Liver (tissue), 8 donors: ENCODE measurements at regions not wholly inside any gene's neighbourhood (a gene's known extent, or its start where the extent isn't known, plus 50 kb on each side); places are given as distances from the start of the nearest gene placed in this dataset.

ENCODE experiments used
- DNase-seq: peaks from one replicate; pipeline ENCODE4 v3.0.0-alpha.2; 2017; ENCODE audit warnings: low spot score
- H3K27ac ChIP-seq, 2 donors: one replicate each; pipeline ENCODE4 v1.7.0; 2013; ENCODE audit warnings: inconsistent platforms in 2 of 2, low read length in 2 of 2, control low read depth in 1 of 2, low read depth in 1 of 2, mild to moderate bottlenecking in 1 of 2
- H3K27me3 ChIP-seq, 4 donors: one replicate each; pipeline versions ENCODE4 v1.6.1 to v1.7.0; 2013; ENCODE audit warnings: low read length in 3 of 4, inconsistent platforms in 1 of 4, mild to moderate bottlenecking in 1 of 4, moderate library complexity in 1 of 4; ENCODE audit not compliant: control insufficient read depth in 4 of 4, insufficient read depth in 4 of 4
- H3K36me3 ChIP-seq, 4 donors: one replicate each; pipeline versions ENCODE4 v1.6.1 to v1.7.0; 2013; ENCODE audit warnings: low read length in 3 of 4, mild to moderate bottlenecking in 3 of 4, low read depth in 1 of 4, moderate library complexity in 1 of 4; ENCODE audit not compliant: control insufficient read depth in 4 of 4, insufficient read depth in 3 of 4
- H3K4me1 ChIP-seq, 4 donors: one replicate each; pipeline versions ENCODE4 v1.6.1 to v1.7.0; 2013; ENCODE audit warnings: low read length in 3 of 4, mild to moderate bottlenecking in 3 of 4, moderate library complexity in 1 of 4; ENCODE audit not compliant: control insufficient read depth in 4 of 4, insufficient read depth in 4 of 4
- H3K4me3 ChIP-seq, 3 donors: one replicate each; pipeline versions ENCODE4 v1.6.1 to v1.7.0; 2013; ENCODE audit warnings: low read length in 3 of 3, control low read depth in 1 of 3, low read depth in 1 of 3, mild to moderate bottlenecking in 1 of 3
- H3K9ac ChIP-seq, 2 donors: one replicate each; pipeline ENCODE4 v1.7.0; 2013; ENCODE audit warnings: low read length in 2 of 2, mild to moderate bottlenecking in 2 of 2, moderate library complexity in 2 of 2, control low read depth in 1 of 2, low read depth in 1 of 2
- H3K9me3 ChIP-seq, 4 donors: one replicate each; pipeline versions ENCODE4 v1.6.1 to v1.7.0; 2013; ENCODE audit warnings: low read length in 3 of 4; ENCODE audit not compliant: control insufficient read depth in 4 of 4
- EGR1 ChIP-seq, 2 donors: IDR thresholded peaks; 2 replicates each; pipeline ENCODE4 v1.6.1; 2016 to 2018; ENCODE audit warnings: antibody characterized with exemption in 2 of 2, low read depth in 2 of 2
- FOXA1 ChIP-seq: IDR thresholded peaks from 2 replicates; pipeline ENCODE4 v1.6.1; 2016; ENCODE audit warnings: antibody characterized with exemption
- FOXA2 ChIP-seq: IDR thresholded peaks from 2 replicates; pipeline ENCODE4 v1.6.1; 2016; ENCODE audit warnings: antibody characterized with exemption
- GABPA ChIP-seq, 2 donors: IDR thresholded peaks in 1 of 2; conservative IDR thresholded peaks in 1 of 2; 2 replicates each; pipeline ENCODE4 v1.6.1; 2016; ENCODE audit warnings: antibody characterized with exemption in 2 of 2, mild to moderate bottlenecking in 1 of 2, moderate library complexity in 1 of 2
- HNF4A ChIP-seq, 2 donors: conservative IDR thresholded peaks; 2 replicates each; pipeline ENCODE4 v1.6.1; 2016; ENCODE audit warnings: antibody characterized with exemption in 2 of 2, mild to moderate bottlenecking in 2 of 2
- HNF4G ChIP-seq: IDR thresholded peaks from 2 replicates; pipeline ENCODE4 v1.6.1; 2016; ENCODE audit warnings: antibody characterized with exemption
- JUND ChIP-seq, 2 donors: IDR thresholded peaks; 2 replicates each; pipeline ENCODE4 v1.6.1; 2016; ENCODE audit warnings: antibody characterized with exemption in 2 of 2
- NR2F2 ChIP-seq: IDR thresholded peaks from 2 replicates; pipeline ENCODE4 v1.6.1; 2016; ENCODE audit warnings: antibody characterized with exemption
- RAD21 ChIP-seq, 2 donors: IDR thresholded peaks; 2 replicates each; pipeline ENCODE4 v1.6.1; 2016; ENCODE audit warnings: antibody characterized with exemption in 2 of 2, mild to moderate bottlenecking in 2 of 2
- RXRA ChIP-seq, 2 donors: IDR thresholded peaks; 2 replicates each; pipeline ENCODE4 v1.6.1; 2017 to 2018; ENCODE audit warnings: antibody characterized with exemption in 2 of 2, mild to moderate bottlenecking in 1 of 2
- SP1 ChIP-seq: IDR thresholded peaks from 2 replicates; pipeline ENCODE4 v1.6.1; 2018; ENCODE audit warnings: antibody characterized with exemption, mild to moderate bottlenecking
- TAF1 ChIP-seq: conservative IDR thresholded peaks from 2 replicates; pipeline ENCODE4 v1.6.1; 2016; ENCODE audit warnings: antibody characterized with exemption, mild to moderate bottlenecking
- YY1 ChIP-seq: IDR thresholded peaks from 2 replicates; pipeline ENCODE4 v1.6.1; 2016; ENCODE audit warnings: antibody characterized with exemption, mild to moderate bottlenecking
- WGBS: extraction: QIAGEN DNeasy Blood & Tissue Kit; methylation state at CpG from one replicate; pipeline ENCODE4 v1.1.7; 2013; 5-methylcytosine and 5-hydroxymethylcytosine counted together
- TF ChIP-seq, protein P1 (sequence below): IDR thresholded peaks from 2 replicates; pipeline ENCODE4 v1.6.1; 2016; ENCODE audit warnings: antibody characterized with exemption
- TF ChIP-seq, protein P2 (sequence below): IDR thresholded peaks from 2 replicates; pipeline ENCODE4 v1.6.1; 2016; ENCODE audit warnings: antibody characterized with exemption
- TF ChIP-seq, protein P3 (sequence below): fragments of 150-350 bp; IDR thresholded peaks from 2 replicates; pipeline ENCODE4 v1.5.1; 2017; ENCODE audit warnings: improper control_type of control experiment, low read depth, low read length; ENCODE audit not compliant: missing input control
- TF ChIP-seq, protein P4 (sequence below): IDR thresholded peaks from 2 replicates; pipeline ENCODE4 v1.6.1; 2016; ENCODE audit warnings: antibody characterized with exemption
- TF ChIP-seq, protein P5 (sequence below): IDR thresholded peaks from 2 replicates; pipeline ENCODE4 v1.6.1; 2016; ENCODE audit warnings: antibody characterized with exemption, mild to moderate bottlenecking
- donor health status: healthy.
- donor health status: healthy.
- donor health status: healthy.
- donor health status: healthy.
- donor health status: healthy.

DNA sequence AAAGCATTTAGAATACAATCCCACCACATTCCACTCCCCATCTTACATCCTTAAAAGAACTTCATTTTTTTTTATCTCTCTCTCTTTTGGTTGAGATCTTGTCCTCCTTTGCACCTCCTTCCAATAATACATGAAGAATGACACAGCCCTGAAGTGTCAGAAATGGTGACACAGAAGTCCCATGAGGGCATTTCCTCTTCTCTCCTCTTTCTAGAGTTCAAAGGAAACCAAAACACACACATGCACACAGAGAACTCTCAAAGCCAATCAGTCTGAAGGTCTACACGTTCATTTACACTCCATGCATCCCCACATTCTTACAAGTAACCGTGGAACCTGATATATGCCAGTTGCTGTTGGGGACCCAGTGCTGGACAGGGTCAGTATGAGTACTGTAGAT lies 450.7 kb downstream of the HNRNPD start:
- Histone ChIP-seq H3K36me3 (no peaks in the 10 kb centered on the region), H3K9ac (no peak overlapping the region), H3K4me3 (no peak overlapping the region), H3K27me3 (no peaks in the 10 kb centered on the region), H3K4me1 (no peaks in the 10 kb centered on the region), H3K27ac (no peak overlapping the region), H3K9me3 (no peaks in the 10 kb centered on the region)
- WGBS: 73% methylated on average over 2 of the region's 2 CpGs
- DNase-seq: no peak
- TF ChIP-seq RXRA (IDR thresholded peaks at IDR 0.05) (no peak), FOXA1 (no peak), JUND (IDR thresholded peaks at IDR 0.05) (no peak), HNF4A (conservative IDR thresholded peaks at IDR 0.05) (no peak), HNF4G (no peak), GABPA (IDR thresholded peaks at IDR 0.05 in 1 of 2, conservative IDR thresholded peaks at IDR 0.05 in 1 of 2) (no peak), NR2F2 (no peak), SP1 (no peak), RAD21 (IDR thresholded peaks at IDR 0.05) (no peak), FOXA2 (no peak), TAF1 (no peak), YY1 (no peak), EGR1 (IDR thresholded peaks at IDR 0.05; ENCODE audit: low read depth in 2 of 2) (no peak)
- TF ChIP-seq, protein P1, sequence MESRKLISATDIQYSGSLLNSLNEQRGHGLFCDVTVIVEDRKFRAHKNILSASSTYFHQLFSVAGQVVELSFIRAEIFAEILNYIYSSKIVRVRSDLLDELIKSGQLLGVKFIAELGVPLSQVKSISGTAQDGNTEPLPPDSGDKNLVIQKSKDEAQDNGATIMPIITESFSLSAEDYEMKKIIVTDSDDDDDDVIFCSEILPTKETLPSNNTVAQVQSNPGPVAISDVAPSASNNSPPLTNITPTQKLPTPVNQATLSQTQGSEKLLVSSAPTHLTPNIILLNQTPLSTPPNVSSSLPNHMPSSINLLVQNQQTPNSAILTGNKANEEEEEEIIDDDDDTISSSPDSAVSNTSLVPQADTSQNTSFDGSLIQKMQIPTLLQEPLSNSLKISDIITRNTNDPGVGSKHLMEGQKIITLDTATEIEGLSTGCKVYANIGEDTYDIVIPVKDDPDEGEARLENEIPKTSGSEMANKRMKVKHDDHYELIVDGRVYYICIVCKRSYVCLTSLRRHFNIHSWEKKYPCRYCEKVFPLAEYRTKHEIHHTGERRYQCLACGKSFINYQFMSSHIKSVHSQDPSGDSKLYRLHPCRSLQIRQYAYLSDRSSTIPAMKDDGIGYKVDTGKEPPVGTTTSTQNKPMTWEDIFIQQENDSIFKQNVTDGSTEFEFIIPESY: no peak
- TF ChIP-seq, protein P2, sequence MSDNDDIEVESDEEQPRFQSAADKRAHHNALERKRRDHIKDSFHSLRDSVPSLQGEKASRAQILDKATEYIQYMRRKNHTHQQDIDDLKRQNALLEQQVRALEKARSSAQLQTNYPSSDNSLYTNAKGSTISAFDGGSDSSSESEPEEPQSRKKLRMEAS: no peak
- TF ChIP-seq, protein P3, sequence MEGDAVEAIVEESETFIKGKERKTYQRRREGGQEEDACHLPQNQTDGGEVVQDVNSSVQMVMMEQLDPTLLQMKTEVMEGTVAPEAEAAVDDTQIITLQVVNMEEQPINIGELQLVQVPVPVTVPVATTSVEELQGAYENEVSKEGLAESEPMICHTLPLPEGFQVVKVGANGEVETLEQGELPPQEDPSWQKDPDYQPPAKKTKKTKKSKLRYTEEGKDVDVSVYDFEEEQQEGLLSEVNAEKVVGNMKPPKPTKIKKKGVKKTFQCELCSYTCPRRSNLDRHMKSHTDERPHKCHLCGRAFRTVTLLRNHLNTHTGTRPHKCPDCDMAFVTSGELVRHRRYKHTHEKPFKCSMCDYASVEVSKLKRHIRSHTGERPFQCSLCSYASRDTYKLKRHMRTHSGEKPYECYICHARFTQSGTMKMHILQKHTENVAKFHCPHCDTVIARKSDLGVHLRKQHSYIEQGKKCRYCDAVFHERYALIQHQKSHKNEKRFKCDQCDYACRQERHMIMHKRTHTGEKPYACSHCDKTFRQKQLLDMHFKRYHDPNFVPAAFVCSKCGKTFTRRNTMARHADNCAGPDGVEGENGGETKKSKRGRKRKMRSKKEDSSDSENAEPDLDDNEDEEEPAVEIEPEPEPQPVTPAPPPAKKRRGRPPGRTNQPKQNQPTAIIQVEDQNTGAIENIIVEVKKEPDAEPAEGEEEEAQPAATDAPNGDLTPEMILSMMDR: no peak
- TF ChIP-seq, protein P4, sequence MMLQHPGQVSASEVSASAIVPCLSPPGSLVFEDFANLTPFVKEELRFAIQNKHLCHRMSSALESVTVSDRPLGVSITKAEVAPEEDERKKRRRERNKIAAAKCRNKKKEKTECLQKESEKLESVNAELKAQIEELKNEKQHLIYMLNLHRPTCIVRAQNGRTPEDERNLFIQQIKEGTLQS: no peak
- TF ChIP-seq, protein P5, sequence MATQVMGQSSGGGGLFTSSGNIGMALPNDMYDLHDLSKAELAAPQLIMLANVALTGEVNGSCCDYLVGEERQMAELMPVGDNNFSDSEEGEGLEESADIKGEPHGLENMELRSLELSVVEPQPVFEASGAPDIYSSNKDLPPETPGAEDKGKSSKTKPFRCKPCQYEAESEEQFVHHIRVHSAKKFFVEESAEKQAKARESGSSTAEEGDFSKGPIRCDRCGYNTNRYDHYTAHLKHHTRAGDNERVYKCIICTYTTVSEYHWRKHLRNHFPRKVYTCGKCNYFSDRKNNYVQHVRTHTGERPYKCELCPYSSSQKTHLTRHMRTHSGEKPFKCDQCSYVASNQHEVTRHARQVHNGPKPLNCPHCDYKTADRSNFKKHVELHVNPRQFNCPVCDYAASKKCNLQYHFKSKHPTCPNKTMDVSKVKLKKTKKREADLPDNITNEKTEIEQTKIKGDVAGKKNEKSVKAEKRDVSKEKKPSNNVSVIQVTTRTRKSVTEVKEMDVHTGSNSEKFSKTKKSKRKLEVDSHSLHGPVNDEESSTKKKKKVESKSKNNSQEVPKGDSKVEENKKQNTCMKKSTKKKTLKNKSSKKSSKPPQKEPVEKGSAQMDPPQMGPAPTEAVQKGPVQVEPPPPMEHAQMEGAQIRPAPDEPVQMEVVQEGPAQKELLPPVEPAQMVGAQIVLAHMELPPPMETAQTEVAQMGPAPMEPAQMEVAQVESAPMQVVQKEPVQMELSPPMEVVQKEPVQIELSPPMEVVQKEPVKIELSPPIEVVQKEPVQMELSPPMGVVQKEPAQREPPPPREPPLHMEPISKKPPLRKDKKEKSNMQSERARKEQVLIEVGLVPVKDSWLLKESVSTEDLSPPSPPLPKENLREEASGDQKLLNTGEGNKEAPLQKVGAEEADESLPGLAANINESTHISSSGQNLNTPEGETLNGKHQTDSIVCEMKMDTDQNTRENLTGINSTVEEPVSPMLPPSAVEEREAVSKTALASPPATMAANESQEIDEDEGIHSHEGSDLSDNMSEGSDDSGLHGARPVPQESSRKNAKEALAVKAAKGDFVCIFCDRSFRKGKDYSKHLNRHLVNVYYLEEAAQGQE: no peak
